ENCODE measurements at regions not wholly inside any gene's neighbourhood (a gene's known extent, or its start where the extent isn't known, plus 50 kb on each side); places are given as distances from the start of the nearest gene placed in this dataset.
"Not testable (repeated sequence)": the region's sequence is repeated elsewhere in the genome, so short reads cannot be mapped to it uniquely, and the experiment has no call there.

DNA sequence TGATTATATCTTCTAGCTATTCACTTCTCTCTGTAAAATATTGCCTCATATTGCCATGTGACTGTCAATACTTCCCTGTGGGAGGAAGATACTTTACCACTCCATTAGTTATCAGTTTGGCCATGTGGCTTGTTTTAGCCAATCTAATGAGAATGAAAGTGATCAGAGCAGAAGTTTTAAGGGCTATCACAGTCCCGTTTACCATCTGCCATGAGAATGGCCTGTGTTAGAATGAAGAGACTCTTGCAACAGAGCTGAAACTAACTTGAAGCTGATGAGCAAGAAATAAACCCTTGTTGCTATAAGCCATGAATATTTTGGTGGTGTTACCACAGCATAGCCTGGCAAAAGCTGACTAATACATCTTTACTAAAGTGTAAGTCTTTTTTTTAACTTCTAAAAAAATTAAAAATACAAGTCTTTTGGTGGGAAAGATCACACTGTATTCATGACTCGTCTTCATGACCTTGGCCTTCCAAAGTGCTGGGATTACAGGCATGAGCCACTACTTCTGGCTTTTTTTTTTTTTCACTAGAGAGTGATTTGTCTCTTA, 68.0 kb upstream of the CTNNA1 start:
- DNase-seq (ENCODE audit: low read depth), result peak; percentile 36
- no peak for FAIRE-seq

DNA sequence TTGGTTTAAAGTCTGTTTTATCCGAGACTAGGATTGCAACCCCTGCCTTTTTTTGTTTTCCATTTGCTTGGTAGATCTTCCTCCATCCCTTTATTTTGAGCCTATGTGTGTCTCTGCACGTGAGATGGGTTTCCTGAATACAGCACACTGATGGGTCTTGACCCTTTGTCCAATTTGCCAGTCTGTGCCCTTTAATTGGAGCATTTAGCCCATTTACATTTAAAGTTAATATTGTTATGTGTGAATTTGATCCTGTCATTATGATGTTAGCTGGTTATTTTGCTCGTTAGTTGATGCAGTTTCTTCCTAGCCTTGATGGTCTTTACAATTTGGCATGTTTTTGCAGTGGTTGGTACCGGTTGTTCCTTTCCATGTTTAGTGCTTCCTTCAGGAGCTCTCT, 70.8 kb upstream of the CTNNA1 start:
- not testable (repeated sequence) for FAIRE-seq; H3K36me3 ChIP-seq (ENCODE audit: control insufficient read depth, insufficient read depth, low read length); DNase-seq (ENCODE audit: low read depth); H3K27me3 ChIP-seq (ENCODE audit: control insufficient read depth, insufficient read depth, low read length); H3K4me3 ChIP-seq (ENCODE audit: low read depth, low read length)

More for the DNA sequence above, 68.0 kb upstream of the CTNNA1 start:
- no peak overlapping the region for H3K4me3 ChIP-seq (ENCODE audit: low read depth, low read length)
- TF ChIP-seq, protein P1, sequence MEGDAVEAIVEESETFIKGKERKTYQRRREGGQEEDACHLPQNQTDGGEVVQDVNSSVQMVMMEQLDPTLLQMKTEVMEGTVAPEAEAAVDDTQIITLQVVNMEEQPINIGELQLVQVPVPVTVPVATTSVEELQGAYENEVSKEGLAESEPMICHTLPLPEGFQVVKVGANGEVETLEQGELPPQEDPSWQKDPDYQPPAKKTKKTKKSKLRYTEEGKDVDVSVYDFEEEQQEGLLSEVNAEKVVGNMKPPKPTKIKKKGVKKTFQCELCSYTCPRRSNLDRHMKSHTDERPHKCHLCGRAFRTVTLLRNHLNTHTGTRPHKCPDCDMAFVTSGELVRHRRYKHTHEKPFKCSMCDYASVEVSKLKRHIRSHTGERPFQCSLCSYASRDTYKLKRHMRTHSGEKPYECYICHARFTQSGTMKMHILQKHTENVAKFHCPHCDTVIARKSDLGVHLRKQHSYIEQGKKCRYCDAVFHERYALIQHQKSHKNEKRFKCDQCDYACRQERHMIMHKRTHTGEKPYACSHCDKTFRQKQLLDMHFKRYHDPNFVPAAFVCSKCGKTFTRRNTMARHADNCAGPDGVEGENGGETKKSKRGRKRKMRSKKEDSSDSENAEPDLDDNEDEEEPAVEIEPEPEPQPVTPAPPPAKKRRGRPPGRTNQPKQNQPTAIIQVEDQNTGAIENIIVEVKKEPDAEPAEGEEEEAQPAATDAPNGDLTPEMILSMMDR (IDR thresholded peaks at IDR 0.05; ENCODE audit: insufficient read depth, low read length, severe bottlenecking), result no peak
- no peaks in the 10 kb centered on the region for H3K27me3 ChIP-seq (ENCODE audit: control insufficient read depth, insufficient read depth, low read length)
- H3K36me3 ChIP-seq (ENCODE audit: control insufficient read depth, insufficient read depth, low read length), result no peaks in the 10 kb centered on the region

DNA sequence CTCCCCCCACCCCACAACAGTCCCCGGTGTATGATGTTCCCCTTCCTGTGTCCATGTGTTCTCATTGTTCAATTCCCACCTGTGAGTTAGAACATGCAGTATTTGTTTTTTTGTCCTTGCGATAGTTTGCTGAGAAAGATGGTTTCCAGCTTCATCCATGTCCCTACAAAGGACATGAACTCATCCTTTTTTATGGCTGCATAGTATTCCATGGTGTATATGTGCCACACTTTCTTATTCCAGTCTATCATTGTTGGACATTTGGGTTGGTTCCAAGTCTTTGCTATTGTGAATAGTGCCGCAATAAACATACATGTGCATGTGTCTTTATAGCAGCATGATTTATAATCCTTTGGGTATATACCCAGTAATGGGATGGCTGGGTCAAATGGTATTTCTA, 74.4 kb upstream of the CTNNA1 start:
- not testable (repeated sequence) for DNase-seq (ENCODE audit: low read depth); H3K27me3 ChIP-seq (ENCODE audit: control insufficient read depth, insufficient read depth, low read length); H3K4me3 ChIP-seq (ENCODE audit: low read depth, low read length); FAIRE-seq; H3K36me3 ChIP-seq (ENCODE audit: control insufficient read depth, insufficient read depth, low read length)

DNA sequence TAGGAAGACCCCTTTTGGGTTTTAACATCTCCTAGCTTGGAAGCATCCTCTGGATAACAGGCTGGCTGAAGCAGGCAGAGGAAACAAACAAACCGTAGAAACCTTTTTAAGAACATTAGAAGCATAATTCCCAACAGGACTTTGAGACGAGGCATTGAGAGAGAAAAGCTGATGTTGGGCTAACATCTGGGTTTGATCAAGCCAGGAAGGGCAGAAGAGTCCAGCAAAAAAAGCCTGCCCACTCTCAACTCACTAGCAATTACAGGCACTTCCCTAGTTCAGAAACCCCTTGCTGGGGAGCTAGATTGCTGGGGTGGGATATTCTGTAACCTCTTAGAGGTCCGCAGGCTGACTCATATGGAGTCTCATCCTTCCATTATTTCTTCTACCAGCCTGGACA, 75.4 kb upstream of the CTNNA1 start:
- Histone ChIP-seq H3K27me3 (ENCODE audit: control insufficient read depth, insufficient read depth, low read length) (no peaks in the 10 kb centered on the region), H3K4me3 (ENCODE audit: low read depth, low read length) (no peak overlapping the region), H3K36me3 (ENCODE audit: control insufficient read depth, insufficient read depth, low read length) (no peaks in the 10 kb centered on the region)
- DNase-seq (ENCODE audit: low read depth) (no peak), FAIRE-seq (no peak)
- TF ChIP-seq, protein P1 (IDR thresholded peaks at IDR 0.05; ENCODE audit: insufficient read depth, low read length, severe bottlenecking), result no peak

DNA sequence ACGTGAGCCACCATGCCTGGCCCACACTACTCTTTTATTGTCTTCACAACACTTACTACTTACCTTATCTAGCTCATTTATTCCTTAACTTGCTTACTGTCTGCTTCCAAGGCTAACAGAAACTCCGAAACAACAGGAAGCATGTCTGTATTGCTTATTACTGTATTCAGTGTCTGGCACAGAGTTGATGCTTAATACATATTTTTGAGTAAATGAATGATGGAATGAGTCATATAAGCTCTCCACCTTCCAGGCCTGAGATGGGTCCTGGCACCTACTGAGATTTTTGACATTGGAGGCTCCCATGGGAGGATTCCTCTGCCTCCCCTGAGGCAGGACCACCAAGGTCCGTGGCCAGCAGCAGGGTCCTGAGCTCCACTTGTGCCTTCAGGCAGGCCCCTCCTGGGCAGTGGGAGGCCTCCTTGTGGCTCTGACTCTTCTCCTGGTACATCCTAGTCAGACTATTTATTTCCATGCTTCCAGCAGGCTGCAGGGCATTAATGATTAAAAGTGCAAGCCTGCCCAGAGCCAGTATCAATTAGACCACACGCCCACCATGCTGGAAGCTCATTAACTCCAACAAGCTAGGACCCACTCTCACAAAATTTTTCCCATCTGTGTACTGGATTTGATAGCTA, 76.5 kb upstream of the CTNNA1 start:
- Histone ChIP-seq H3K27me3 (ENCODE audit: control insufficient read depth, insufficient read depth, low read length) (no peaks in the 10 kb centered on the region), H3K36me3 (ENCODE audit: control insufficient read depth, insufficient read depth, low read length) (no peaks in the 10 kb centered on the region), H3K4me3 (ENCODE audit: low read depth, low read length) (no peak overlapping the region)
- no peak for FAIRE-seq
- TF ChIP-seq, protein P1 (IDR thresholded peaks at IDR 0.05; ENCODE audit: insufficient read depth, low read length, severe bottlenecking), result no peak
- DNase-seq (ENCODE audit: low read depth), result no peak

DNA sequence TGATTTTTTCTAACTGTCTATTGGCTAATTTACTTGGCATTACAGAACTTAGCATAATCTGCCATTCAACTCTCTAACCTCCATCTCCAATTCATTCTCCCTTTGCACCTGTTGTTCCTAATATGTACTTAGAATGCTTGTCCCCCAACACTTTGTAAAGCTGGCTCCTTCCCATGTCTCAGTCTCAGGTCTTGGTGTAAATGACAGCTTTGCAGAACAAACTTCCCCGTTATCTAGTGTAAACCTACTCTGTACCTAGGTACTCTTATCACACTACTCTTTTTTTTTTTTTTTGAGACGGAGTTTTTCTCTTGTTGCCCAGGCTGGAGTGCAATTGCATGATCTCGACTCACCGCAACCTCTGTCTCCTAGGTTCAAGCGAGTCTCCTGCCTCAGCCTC, 77.2 kb upstream of the CTNNA1 start:
- Histone ChIP-seq H3K4me3 (ENCODE audit: low read depth, low read length) (no peak overlapping the region), H3K27me3 (ENCODE audit: control insufficient read depth, insufficient read depth, low read length) (no peaks in the 10 kb centered on the region), H3K36me3 (ENCODE audit: control insufficient read depth, insufficient read depth, low read length) (no peaks in the 10 kb centered on the region)
- FAIRE-seq (no peak), DNase-seq (ENCODE audit: low read depth) (no peak)
- TF ChIP-seq, protein P1 (IDR thresholded peaks at IDR 0.05; ENCODE audit: insufficient read depth, low read length, severe bottlenecking), result no peak
